NT2/D1 (cell line): ENCODE measurements at regions not wholly inside any gene's neighbourhood (a gene's known extent, or its start where the extent isn't known, plus 50 kb on each side); places are given as distances from the start of the nearest gene placed in this dataset.

ENCODE experiments used
- SUZ12 ChIP-seq: IDR thresholded peaks from 2 replicates; pipeline ENCODE4 v1.6.1; 2011; ENCODE audit not compliant: insufficient read length, insufficient read depth; ENCODE audit errors: extremely low read depth
- ZNF274 ChIP-seq: IDR thresholded peaks from 2 replicates; pipeline ENCODE4 v1.6.1; 2011; ENCODE audit warnings: mild to moderate bottlenecking, low read depth, low read length

DNA sequence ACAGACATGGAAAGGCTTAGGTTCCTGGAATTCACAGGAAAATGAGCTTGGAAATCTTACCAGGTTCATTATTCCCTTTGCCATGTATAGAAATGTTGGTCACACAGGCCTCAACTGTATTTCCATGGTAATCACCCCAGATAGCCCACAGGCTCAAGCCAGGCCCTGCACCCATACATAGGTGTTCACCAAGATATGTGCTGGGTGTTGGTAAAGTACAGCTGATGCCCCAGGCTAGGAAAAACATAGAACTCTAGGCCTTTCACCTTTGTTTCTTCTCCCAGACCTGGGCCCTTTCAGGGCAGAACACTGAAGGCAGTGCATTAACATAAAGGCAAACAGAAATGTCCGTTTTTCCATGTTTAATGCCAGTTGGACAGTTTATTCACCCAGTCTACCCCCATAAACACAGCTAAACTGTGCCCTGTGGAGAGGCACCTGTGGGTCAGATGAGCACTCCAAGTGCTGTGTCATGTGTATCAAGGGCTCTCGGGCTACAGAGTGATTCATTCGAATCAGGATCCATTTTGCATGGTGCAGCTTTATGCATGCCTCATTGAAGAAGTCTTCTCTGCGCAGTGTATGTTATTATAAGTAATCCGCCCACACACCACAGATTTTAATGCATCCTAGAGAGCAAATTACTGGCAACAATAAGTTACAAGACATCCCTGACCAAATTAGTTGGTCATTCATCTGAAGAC is 93.4 kb upstream of the SLC30A5 start:
- TF ChIP-seq ZNF274 = no peak
- no peak for TF ChIP-seq SUZ12
